ENCODE measurements at regions not wholly inside any gene's neighbourhood (a gene's known extent, or its start where the extent isn't known, plus 50 kb on each side); places are given as distances from the start of the nearest gene placed in this dataset.

GRCh38 chr1:106325600-106325999, 730.9 kb upstream of the PRMT6 start:
- TF ChIP-seq CTCF (conservative IDR thresholded peaks at IDR 0.05; ENCODE audit: low read depth, low read length) (no peak), EZH2 (IDR thresholded peaks at IDR 0.05; ENCODE audit: borderline replicate concordance, low read depth, low read length, poor library complexity, severe bottlenecking) (no peak)

Measured in A673 (cell line).